A549 (cell line): ENCODE measurements at regions not wholly inside any gene's neighbourhood (a gene's known extent, or its start where the extent isn't known, plus 50 kb on each side); places are given as distances from the start of the nearest gene placed in this dataset.

Experiments used
- BHLHE40 ChIP-seq: IDR thresholded peaks from 2 replicates; pipeline ENCODE4 v1.6.1; 2012; ENCODE audit warnings: low read depth, low read length, inconsistent platforms
- CHD2 ChIP-seq: fragments of 150-350 bp; IDR thresholded peaks from 2 replicates; pipeline ENCODE4 v1.6.1; 2014; ENCODE audit warnings: low read length; ENCODE audit not compliant: partially characterized antibody
- CTCF ChIP-seq: fragments of >200 bp; sonication (Bioruptor Twin); formaldehyde crosslinking; IDR thresholded peaks from 3 replicates; pipeline ENCODE4 v1.5.1; 2016
- EP300 ChIP-seq, 2 experiments: fragments of >200 bp; sonication (Bioruptor Twin); formaldehyde crosslinking; IDR thresholded peaks; 2 replicates in 1 of 2; 3 replicates in 1 of 2; pipeline ENCODE4 v1.6.1; 2016 to 2017
- RAD21 ChIP-seq, 2 experiments: fragments of >200 bp in 1 of 2; sonication (Bioruptor Twin) in 1 of 2; formaldehyde crosslinking in 1 of 2; IDR thresholded peaks in 1 of 2; conservative IDR thresholded peaks in 1 of 2; 2 replicates in 1 of 2; 3 replicates in 1 of 2; pipeline ENCODE4 v1.6.1; 2012 to 2018; ENCODE audit warnings: inconsistent platforms in 1 of 2
- SREBF2 ChIP-seq: fragments of 450-650 bp; IDR thresholded peaks from 2 replicates; pipeline ENCODE4 v1.6.1; 2014; ENCODE audit warnings: mild to moderate bottlenecking, moderate library complexity
- ZFP36 ChIP-seq: fragments of 450-650 bp; IDR thresholded peaks from 2 replicates; pipeline ENCODE4 v1.6.1; 2014; ENCODE audit warnings: borderline replicate concordance; ENCODE audit not compliant: partially characterized antibody

- TF ChIP-seq EP300 (IDR thresholded peaks at IDR 0.05): no peak
- TF ChIP-seq CTCF: no peak
- no peak for TF ChIP-seq SREBF2
- TF ChIP-seq CHD2: no peak
- TF ChIP-seq ZFP36: no peak
- TF ChIP-seq RAD21 (conservative IDR thresholded peaks at IDR 0.05 in 1 of 2, IDR thresholded peaks at IDR 0.05 in 1 of 2): no peak
- TF ChIP-seq BHLHE40: no peak
These were observed 373.7 kb upstream of the ACVR2A start for GRCh38 chr2:147471126-147471525.
